NOMO-1 treated with DMSO at 0.1 percent for 48 hours (cell line): ENCODE measurements at regions not wholly inside any gene's neighbourhood (a gene's known extent, or its start where the extent isn't known, plus 50 kb on each side); places are given as distances from the start of the nearest gene placed in this dataset.

ENCODE experiments used
- DNase-seq: peaks from one replicate; lab custom pipeline; 2025; ENCODE audit not compliant: unreplicated experiment; lab: John Stamatoyannopoulos, UW

- peak; percentile 21 for DNase-seq
These were observed 52.0 kb upstream of the RNU6-8 start for GRCh38 chr14:32254952-32255679.

GRCh38 chr14:32255789-32256188 lies 52.7 kb upstream of the RNU6-8 start:
- no peak for DNase-seq

DNA sequence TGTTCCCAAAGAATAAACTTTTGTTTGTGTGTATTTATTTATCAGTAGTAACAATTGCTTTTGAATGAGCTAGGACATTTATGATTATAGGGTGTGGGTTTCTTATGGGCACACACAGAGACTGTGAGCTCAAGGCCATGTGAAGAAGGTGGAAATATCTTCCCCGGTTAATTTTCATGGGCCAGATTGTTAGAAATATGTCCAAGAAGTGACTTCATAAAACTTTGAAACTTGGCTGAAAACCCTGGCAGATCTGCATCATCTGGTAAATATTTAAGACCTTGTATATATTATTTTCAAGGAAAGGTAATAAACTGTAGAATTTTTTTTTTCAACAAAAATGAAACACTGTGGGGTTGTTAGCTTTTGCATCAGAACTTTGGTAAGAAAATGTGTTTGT lies 53.5 kb upstream of the RNU6-8 start:
- DNase-seq, result no peak

DNA sequence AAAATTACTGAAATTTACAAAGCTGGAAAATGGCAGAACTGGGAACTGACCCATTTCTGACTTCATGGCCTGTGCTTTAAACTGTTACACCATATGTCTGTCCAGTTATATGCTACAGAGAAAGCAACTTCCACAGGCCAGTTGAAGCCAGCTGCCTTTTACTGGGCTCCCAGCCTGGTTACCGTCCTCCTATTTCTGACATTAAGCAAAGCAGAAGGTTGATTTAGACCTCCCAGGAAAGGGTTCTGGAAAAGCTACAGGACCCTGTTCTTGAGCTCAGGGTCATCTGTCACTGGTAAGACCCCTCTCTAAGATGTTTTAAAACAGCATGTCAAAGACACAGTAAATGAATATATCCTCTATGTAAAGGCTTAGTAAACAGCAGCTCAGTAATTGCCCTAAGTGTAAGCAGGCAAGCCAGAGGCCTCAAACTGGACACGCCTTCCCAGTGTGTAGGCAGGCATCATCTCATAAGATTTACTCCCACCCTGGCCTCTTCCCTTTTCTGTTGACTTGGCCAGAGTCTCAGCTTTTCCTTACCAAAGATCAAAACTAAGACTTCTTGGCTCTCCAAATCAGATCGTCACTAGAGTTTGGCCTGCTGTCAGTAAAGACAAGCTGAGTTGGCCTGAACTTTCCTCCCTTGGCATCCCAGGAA lies 55.4 kb upstream of the RNU6-8 start:
- DNase-seq, result no peak

- DNase-seq, result no peak
These were observed 56.4 kb upstream of the RNU6-8 start for GRCh38 chr14:32259368-32260013.

GRCh38 chr14:32263939-32264567 lies 61.0 kb upstream of the RNU6-8 start:
- no peak for DNase-seq

GRCh38 chr14:32265584-32265983 lies 62.5 kb upstream of the RNU6-8 start:
- no peak for DNase-seq

DNA sequence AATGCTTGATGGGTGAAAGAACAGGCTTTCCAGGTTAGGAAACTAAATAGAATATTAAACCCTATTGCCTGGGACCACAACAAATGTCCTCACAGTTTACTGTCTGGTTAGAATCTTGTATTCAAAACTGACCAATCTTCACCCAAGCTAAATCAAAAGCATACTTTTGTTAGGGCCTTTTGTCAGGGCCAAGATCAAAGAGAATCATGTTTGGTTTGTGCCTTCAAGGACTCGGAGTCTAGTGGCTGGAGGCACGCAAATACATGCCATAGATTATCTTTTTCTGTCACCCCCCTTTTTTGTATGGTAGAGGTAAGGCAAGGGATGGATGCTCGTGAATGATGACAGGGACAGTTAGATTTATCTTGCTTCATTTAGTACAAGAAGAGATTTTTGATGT lies 51.1 kb upstream of the AKAP6 start:
- DNase-seq, result no peak
